ENCODE measurements at regions not wholly inside any gene's neighbourhood (a gene's known extent, or its start where the extent isn't known, plus 50 kb on each side); places are given as distances from the start of the nearest gene placed in this dataset.

GRCh38 chr16:35492225-35492624, 2032.8 kb downstream of the TP53TG3F start:
- Histone ChIP-seq H3K9me3 (ENCODE audit: control insufficient read depth, insufficient read depth, low read length) (peaks cover 19% of the 10 kb centered on the region), H3K36me3 (ENCODE audit: control insufficient read depth, insufficient read depth, low read length) (no peaks in the 10 kb centered on the region), H3K4me1 (ENCODE audit: control insufficient read depth, insufficient read depth, low read length) (no peaks in the 10 kb centered on the region), H3K27me3 (ENCODE audit: control insufficient read depth, insufficient read depth, low read length) (no peaks in the 10 kb centered on the region), H3K4me3 (ENCODE audit: low read length) (no peak overlapping the region), H3K27ac (ENCODE audit: low read length) (no peak overlapping the region)
- Mint-ChIP-seq H3K9me3 (peaks cover 7 to 25% of the 10 kb centered on the region in 2 donors), H3K36me3 (no peaks in the 10 kb centered on the region), H3K27me3 (ENCODE audit: low read depth in 2 of 2) (no peaks in the 10 kb centered on the region), H3K27ac (no peak overlapping the region), H3K4me3 (no peak overlapping the region), H3K4me1 (no peaks in the 10 kb centered on the region)
- WGBS (ENCODE audit: insufficient coverage): 60% methylated on average over 27 of the region's 28 CpGs
- DNase-seq: no peak
- TF ChIP-seq, protein P1, sequence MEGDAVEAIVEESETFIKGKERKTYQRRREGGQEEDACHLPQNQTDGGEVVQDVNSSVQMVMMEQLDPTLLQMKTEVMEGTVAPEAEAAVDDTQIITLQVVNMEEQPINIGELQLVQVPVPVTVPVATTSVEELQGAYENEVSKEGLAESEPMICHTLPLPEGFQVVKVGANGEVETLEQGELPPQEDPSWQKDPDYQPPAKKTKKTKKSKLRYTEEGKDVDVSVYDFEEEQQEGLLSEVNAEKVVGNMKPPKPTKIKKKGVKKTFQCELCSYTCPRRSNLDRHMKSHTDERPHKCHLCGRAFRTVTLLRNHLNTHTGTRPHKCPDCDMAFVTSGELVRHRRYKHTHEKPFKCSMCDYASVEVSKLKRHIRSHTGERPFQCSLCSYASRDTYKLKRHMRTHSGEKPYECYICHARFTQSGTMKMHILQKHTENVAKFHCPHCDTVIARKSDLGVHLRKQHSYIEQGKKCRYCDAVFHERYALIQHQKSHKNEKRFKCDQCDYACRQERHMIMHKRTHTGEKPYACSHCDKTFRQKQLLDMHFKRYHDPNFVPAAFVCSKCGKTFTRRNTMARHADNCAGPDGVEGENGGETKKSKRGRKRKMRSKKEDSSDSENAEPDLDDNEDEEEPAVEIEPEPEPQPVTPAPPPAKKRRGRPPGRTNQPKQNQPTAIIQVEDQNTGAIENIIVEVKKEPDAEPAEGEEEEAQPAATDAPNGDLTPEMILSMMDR (IDR thresholded peaks at IDR 0.05): no peak
- ATAC-seq: no peak
- intact Hi-C loops (cut with micrococcal nuclease): no loop called here

GRCh38 chr16:35497399-35497798, 2038.0 kb downstream of the TP53TG3F start:
- DNase-seq (no peak), ATAC-seq (no peak)
- H3K27me3 ChIP-seq (ENCODE audit: control insufficient read depth, insufficient read depth, low read length): no peaks in the 10 kb centered on the region
- no peaks in the 10 kb centered on the region for H3K36me3 ChIP-seq (ENCODE audit: control insufficient read depth, insufficient read depth, low read length)
- TF ChIP-seq, protein P1 (IDR thresholded peaks at IDR 0.05): no peak
- H3K4me3 Mint-ChIP-seq: no peak overlapping the region
- intact Hi-C loops (cut with micrococcal nuclease): no loop called here
- H3K9me3 Mint-ChIP-seq: peaks cover 4 to 15% of the 10 kb centered on the region in 2 donors
- no peaks in the 10 kb centered on the region for H3K4me1 ChIP-seq (ENCODE audit: control insufficient read depth, insufficient read depth, low read length)
- peaks cover 53% of the 10 kb centered on the region for H3K9me3 ChIP-seq (ENCODE audit: control insufficient read depth, insufficient read depth, low read length)
- H3K27me3 Mint-ChIP-seq (ENCODE audit: low read depth in 2 of 2): no peaks in the 10 kb centered on the region
- no peak overlapping the region for H3K27ac ChIP-seq (ENCODE audit: low read length)
- WGBS (ENCODE audit: insufficient coverage): 81% methylated on average over 1 of the region's 1 CpG
- H3K27ac Mint-ChIP-seq: no peak overlapping the region
- H3K4me3 ChIP-seq (ENCODE audit: low read length): no peak overlapping the region
- H3K4me1 Mint-ChIP-seq: no peaks in the 10 kb centered on the region
- peaks cover 8% of the 10 kb centered on the region for H3K36me3 Mint-ChIP-seq

GRCh38 chr16:35506018-35506897, 2046.8 kb downstream of the TP53TG3F start:
- Histone ChIP-seq H3K27me3 (ENCODE audit: control insufficient read depth, insufficient read depth, low read length) (no peaks in the 10 kb centered on the region), H3K36me3 (ENCODE audit: control insufficient read depth, insufficient read depth, low read length) (no peaks in the 10 kb centered on the region), H3K4me1 (ENCODE audit: control insufficient read depth, insufficient read depth, low read length) (no peaks in the 10 kb centered on the region), H3K27ac (ENCODE audit: low read length) (no peak overlapping the region), H3K9me3 (ENCODE audit: control insufficient read depth, insufficient read depth, low read length) (peaks cover 59% of the 10 kb centered on the region), H3K4me3 (ENCODE audit: low read length) (no peak overlapping the region)
- Mint-ChIP-seq H3K9me3 (peaks cover 15 to 34% of the 10 kb centered on the region in 2 donors), H3K36me3 (peaks cover 10% of the 10 kb centered on the region), H3K4me1 (no peaks in the 10 kb centered on the region), H3K27me3 (ENCODE audit: low read depth in 2 of 2) (no peaks in the 10 kb centered on the region), H3K27ac (no peak overlapping the region), H3K4me3 (no peak overlapping the region)
- 60% methylated on average over 51 of the region's 51 CpGs for WGBS (ENCODE audit: insufficient coverage)
- intact Hi-C loops (cut with micrococcal nuclease): no loop called here
- ATAC-seq (no peak), DNase-seq (no peak)
- TF ChIP-seq, protein P1 (IDR thresholded peaks at IDR 0.05): no peak

GRCh38 chr16:35506898-35507194, 2047.4 kb downstream of the TP53TG3F start:
- Histone ChIP-seq H3K36me3 (ENCODE audit: control insufficient read depth, insufficient read depth, low read length) (no peaks in the 10 kb centered on the region), H3K4me3 (ENCODE audit: low read length) (no peak overlapping the region), H3K9me3 (ENCODE audit: control insufficient read depth, insufficient read depth, low read length) (peaks cover 55% of the 10 kb centered on the region), H3K27me3 (ENCODE audit: control insufficient read depth, insufficient read depth, low read length) (no peaks in the 10 kb centered on the region), H3K4me1 (ENCODE audit: control insufficient read depth, insufficient read depth, low read length) (no peaks in the 10 kb centered on the region), H3K27ac (ENCODE audit: low read length) (no peak overlapping the region)
- H3K4me1 Mint-ChIP-seq: no peaks in the 10 kb centered on the region
- 59% methylated on average over 16 of the region's 16 CpGs for WGBS (ENCODE audit: insufficient coverage)
- H3K4me3 Mint-ChIP-seq: no peak overlapping the region
- TF ChIP-seq, protein P1 (IDR thresholded peaks at IDR 0.05): no peak
- no peaks in the 10 kb centered on the region for H3K27me3 Mint-ChIP-seq (ENCODE audit: low read depth in 2 of 2)
- ATAC-seq: no peak
- no peak for DNase-seq
- H3K27ac Mint-ChIP-seq: no peak overlapping the region
- intact Hi-C loops (cut with micrococcal nuclease): no loop called here
- H3K9me3 Mint-ChIP-seq: peaks cover 15 to 36% of the 10 kb centered on the region in 2 donors
- peaks cover 7% of the 10 kb centered on the region for H3K36me3 Mint-ChIP-seq

All from natural killer cell (primary cell).